ENCODE measurements at regions not wholly inside any gene's neighbourhood (a gene's known extent, or its start where the extent isn't known, plus 50 kb on each side); places are given as distances from the start of the nearest gene placed in this dataset.

DNA sequence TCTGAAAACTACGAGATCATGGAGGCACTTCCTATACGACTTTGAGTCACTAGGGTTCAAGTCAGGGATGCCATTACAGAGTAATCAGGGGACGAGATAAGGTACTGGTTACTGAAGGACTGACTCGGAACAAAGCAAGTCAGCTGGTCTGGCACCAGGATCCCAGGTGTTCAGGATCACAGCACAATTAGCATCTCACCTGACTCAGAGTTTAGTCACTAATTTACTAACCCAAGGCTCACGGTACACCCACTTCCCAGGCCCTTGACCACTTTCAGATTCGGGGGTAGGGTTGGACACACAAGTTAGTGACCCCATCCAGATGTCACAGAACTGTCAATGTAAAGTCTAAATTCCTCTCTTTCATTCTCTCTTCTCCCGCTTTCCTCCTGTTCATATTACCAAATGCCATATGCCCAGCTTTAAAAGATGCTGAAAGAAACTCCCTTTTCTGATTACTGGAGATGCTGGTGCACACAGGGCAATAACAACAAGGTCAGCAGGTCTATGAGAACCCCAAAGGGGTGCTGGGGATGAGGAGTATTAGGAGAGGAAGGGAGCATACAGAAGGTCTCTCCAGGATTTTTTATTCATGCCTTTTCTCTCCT is 657.8 kb downstream of the TLE1 start:
- Mint-ChIP-seq H3K4me3 (no peak overlapping the region), H3K27me3 (no peaks in the 10 kb centered on the region), H3K36me3 (ENCODE audit: low read depth) (no peaks in the 10 kb centered on the region), H3K27ac (no peak overlapping the region), H3K4me1 (ENCODE audit: low read depth) (no peaks in the 10 kb centered on the region), H3K9me3 (no peaks in the 10 kb centered on the region)
- no peak overlapping the region for H3K4me3 ChIP-seq (ENCODE audit: low read length)
- H3K27me3 ChIP-seq (ENCODE audit: control insufficient read depth in 1 of 2, insufficient read depth in 2 of 2, low read length in 2 of 2): no peaks in the 10 kb centered on the region
- no peak for ATAC-seq (ENCODE audit: poor library complexity)
- H3K27ac ChIP-seq (ENCODE audit: low read depth in 1 of 2, low read length in 2 of 2): no peak overlapping the region
- no peaks in the 10 kb centered on the region for H3K9me3 ChIP-seq (ENCODE audit: control insufficient read depth in 1 of 2, insufficient read depth in 1 of 2, low read length in 2 of 2)
- H3K36me3 ChIP-seq (ENCODE audit: insufficient read depth, low read length): no peaks in the 10 kb centered on the region
- no peak for DNase-seq
- H3K4me1 ChIP-seq (ENCODE audit: insufficient read depth, low read length): no peaks in the 10 kb centered on the region
- TF ChIP-seq, protein P1, sequence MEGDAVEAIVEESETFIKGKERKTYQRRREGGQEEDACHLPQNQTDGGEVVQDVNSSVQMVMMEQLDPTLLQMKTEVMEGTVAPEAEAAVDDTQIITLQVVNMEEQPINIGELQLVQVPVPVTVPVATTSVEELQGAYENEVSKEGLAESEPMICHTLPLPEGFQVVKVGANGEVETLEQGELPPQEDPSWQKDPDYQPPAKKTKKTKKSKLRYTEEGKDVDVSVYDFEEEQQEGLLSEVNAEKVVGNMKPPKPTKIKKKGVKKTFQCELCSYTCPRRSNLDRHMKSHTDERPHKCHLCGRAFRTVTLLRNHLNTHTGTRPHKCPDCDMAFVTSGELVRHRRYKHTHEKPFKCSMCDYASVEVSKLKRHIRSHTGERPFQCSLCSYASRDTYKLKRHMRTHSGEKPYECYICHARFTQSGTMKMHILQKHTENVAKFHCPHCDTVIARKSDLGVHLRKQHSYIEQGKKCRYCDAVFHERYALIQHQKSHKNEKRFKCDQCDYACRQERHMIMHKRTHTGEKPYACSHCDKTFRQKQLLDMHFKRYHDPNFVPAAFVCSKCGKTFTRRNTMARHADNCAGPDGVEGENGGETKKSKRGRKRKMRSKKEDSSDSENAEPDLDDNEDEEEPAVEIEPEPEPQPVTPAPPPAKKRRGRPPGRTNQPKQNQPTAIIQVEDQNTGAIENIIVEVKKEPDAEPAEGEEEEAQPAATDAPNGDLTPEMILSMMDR (IDR thresholded peaks at IDR 0.05): no peak
- intact Hi-C loops (cut with DNase I, micrococcal nuclease): no loop called here
- POLR2A ChIA-PET: no interaction called here
- CTCF ChIA-PET: no interaction called here

DNA sequence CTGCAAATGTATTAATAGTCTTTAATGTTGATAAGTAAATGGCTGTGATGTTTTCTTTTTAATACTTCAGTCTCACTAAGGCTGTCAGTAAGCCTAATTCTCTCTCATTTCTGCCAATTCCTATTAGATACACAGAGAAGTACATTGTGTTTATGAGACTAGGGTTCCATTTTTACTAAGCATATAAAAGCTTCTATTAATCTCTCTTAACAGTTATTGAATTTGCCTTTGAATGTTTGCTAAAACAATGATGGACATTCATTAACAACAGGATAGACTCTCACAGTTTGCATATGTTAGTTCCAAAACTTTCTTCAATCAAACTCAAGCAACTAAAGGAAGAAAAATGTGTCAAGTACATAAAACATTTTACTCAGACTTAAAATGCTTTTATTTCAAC is 659.3 kb downstream of the TLE1 start:
- intact Hi-C loops (cut with DNase I, micrococcal nuclease): no loop called here
- Mint-ChIP-seq H3K4me3 (no peak overlapping the region), H3K36me3 (ENCODE audit: low read depth) (no peaks in the 10 kb centered on the region), H3K9me3 (no peaks in the 10 kb centered on the region), H3K27ac (no peak overlapping the region), H3K27me3 (no peaks in the 10 kb centered on the region), H3K4me1 (ENCODE audit: low read depth) (no peaks in the 10 kb centered on the region)
- ATAC-seq (ENCODE audit: poor library complexity) (no peak), DNase-seq (no peak)
- Histone ChIP-seq H3K4me3 (ENCODE audit: low read length) (no peak overlapping the region), H3K4me1 (ENCODE audit: insufficient read depth, low read length) (no peaks in the 10 kb centered on the region), H3K27ac (ENCODE audit: low read depth in 1 of 2, low read length in 2 of 2) (no peak overlapping the region), H3K27me3 (ENCODE audit: control insufficient read depth in 1 of 2, insufficient read depth in 2 of 2, low read length in 2 of 2) (no peaks in the 10 kb centered on the region), H3K36me3 (ENCODE audit: insufficient read depth, low read length) (no peaks in the 10 kb centered on the region), H3K9me3 (ENCODE audit: control insufficient read depth in 1 of 2, insufficient read depth in 1 of 2, low read length in 2 of 2) (no peaks in the 10 kb centered on the region)
- TF ChIP-seq, protein P1 (IDR thresholded peaks at IDR 0.05): no peak
- POLR2A ChIA-PET: no interaction called here
- CTCF ChIA-PET: no interaction called here

DNA sequence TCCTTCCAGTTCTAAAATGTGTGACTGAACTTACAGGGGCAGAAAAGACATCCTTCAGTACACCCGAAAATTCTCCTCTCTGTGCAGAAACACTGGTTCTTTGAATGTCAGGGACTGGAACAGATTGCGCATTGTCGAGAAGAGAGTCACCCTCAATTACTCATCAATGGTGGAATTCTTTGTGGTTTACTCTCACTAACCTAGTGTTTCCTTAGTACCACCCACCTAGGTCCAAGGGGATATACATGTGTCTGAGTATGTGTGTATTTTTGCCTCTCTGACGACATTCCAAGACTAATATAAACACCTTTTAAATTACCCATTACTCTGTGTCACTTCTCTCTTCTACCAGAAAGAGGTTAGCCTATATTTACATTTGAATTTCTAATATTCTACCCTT is 660.8 kb downstream of the TLE1 start:
- ChIA-PET CTCF (no interaction called here), POLR2A (no interaction called here)
- no peaks in the 10 kb centered on the region for H3K36me3 ChIP-seq (ENCODE audit: insufficient read depth, low read length)
- H3K4me3 ChIP-seq (ENCODE audit: low read length): no peak overlapping the region
- Mint-ChIP-seq H3K36me3 (ENCODE audit: low read depth) (no peaks in the 10 kb centered on the region), H3K27ac (no peak overlapping the region), H3K4me3 (no peak overlapping the region), H3K4me1 (ENCODE audit: low read depth) (no peaks in the 10 kb centered on the region), H3K27me3 (no peaks in the 10 kb centered on the region), H3K9me3 (no peaks in the 10 kb centered on the region)
- no peak overlapping the region for H3K27ac ChIP-seq (ENCODE audit: low read depth in 1 of 2, low read length in 2 of 2)
- no peak for ATAC-seq (ENCODE audit: poor library complexity)
- DNase-seq: no peak
- no peaks in the 10 kb centered on the region for H3K4me1 ChIP-seq (ENCODE audit: insufficient read depth, low read length)
- intact Hi-C loops (cut with DNase I, micrococcal nuclease): no loop called here
- TF ChIP-seq, protein P1 (IDR thresholded peaks at IDR 0.05): no peak
- H3K27me3 ChIP-seq (ENCODE audit: control insufficient read depth in 1 of 2, insufficient read depth in 2 of 2, low read length in 2 of 2): no peaks in the 10 kb centered on the region
- no peaks in the 10 kb centered on the region for H3K9me3 ChIP-seq (ENCODE audit: control insufficient read depth in 1 of 2, insufficient read depth in 1 of 2, low read length in 2 of 2)

Measured in CD4-positive, alpha-beta T cell (primary cell).